T-cell (primary cell): ENCODE measurements at regions not wholly inside any gene's neighbourhood (a gene's known extent, or its start where the extent isn't known, plus 50 kb on each side); places are given as distances from the start of the nearest gene placed in this dataset.

Experiments
- ATAC-seq, 4 experiments: fragments of 200-7000 bp in 3 of 4; fragments of 150-1000 bp in 1 of 4; cut with Tn5 transposase; replicated peaks in 1 of 4; 1 replicate in 3 of 4; 2 replicates in 1 of 4; pipeline ENCODE4 v1.10.0; 2021; ENCODE audit warnings: moderate library complexity in 3 of 4, mild to moderate bottlenecking in 2 of 4, moderate number of reproducible peaks in 1 of 4
- CTCF ChIA-PET, 2 donors: fragments of 300-600 bp; sonication (Branson Sonifier 250); formaldehyde crosslinking; loops; one replicate each; lab custom pipeline; 2022; ENCODE audit warnings: antibody characterized with exemption in 2 of 2; lab: Charles Lee
- POLR2A ChIA-PET, 2 donors: fragments of 300-600 bp; sonication (Branson Sonifier 250); formaldehyde crosslinking; loops; one replicate each; lab custom pipeline; 2022; ENCODE audit warnings: antibody characterized with exemption in 2 of 2; lab: Charles Lee
- DNase-seq, 35 experiments: peaks; one replicate each; pipeline versions ENCODE4 v3.0.0 to v3.0.0-alpha.2; 2013 to 2023
- H3K27ac ChIP-seq: one replicate; pipeline ENCODE4 v1.5.1; 2013; ENCODE audit warnings: low read length
- H3K27me3 ChIP-seq, 2 experiments: replicated peaks in 1 of 2; 1 replicate in 1 of 2; 2 replicates in 1 of 2; pipeline versions ENCODE4 v1.6.1 to v1.7.0; 2013; ENCODE audit warnings: low read length in 1 of 2, mixed read lengths in 1 of 2; ENCODE audit not compliant: control insufficient read depth in 2 of 2, insufficient read depth in 2 of 2; ENCODE audit errors: extremely low read depth in 1 of 2
- H3K36me3 ChIP-seq, 2 donors: 1 replicate in 1 of 2; 2 replicates in 1 of 2; pipeline versions ENCODE4 v1.6.1 to v1.7.0; 2013; ENCODE audit warnings: low read length in 1 of 2; ENCODE audit not compliant: control insufficient read depth in 2 of 2, insufficient read depth in 1 of 2; ENCODE audit errors: extremely low read depth in 1 of 2
- H3K4me1 ChIP-seq, 2 experiments: 1 replicate in 1 of 2; 2 replicates in 1 of 2; pipeline versions ENCODE4 v1.6.1 to v1.7.0; 2013; ENCODE audit warnings: low read length in 2 of 2, mixed read lengths in 1 of 2; ENCODE audit not compliant: insufficient read depth in 2 of 2, control insufficient read depth in 1 of 2; ENCODE audit errors: extremely low read depth in 1 of 2
- H3K4me3 ChIP-seq, 2 donors: 1 replicate in 1 of 2; 2 replicates in 1 of 2; pipeline versions ENCODE4 v1.5.1 to v1.7.0; 2013; ENCODE audit warnings: mild to moderate bottlenecking in 2 of 2, low read length in 1 of 2, moderate library complexity in 1 of 2; ENCODE audit not compliant: control insufficient read depth in 1 of 2; ENCODE audit errors: extremely low read depth in 1 of 2
- H3K9me3 ChIP-seq: 2 replicates; pipeline ENCODE4 v1.7.0; 2013
- H3K27ac Mint-ChIP-seq, 2 donors: one replicate each; pipeline ENCODE4 v1.8.0; 2020 to 2021; ENCODE audit warnings: mild to moderate bottlenecking in 2 of 2, mixed read lengths in 2 of 2
- H3K27me3 Mint-ChIP-seq, 2 donors: one replicate each; pipeline ENCODE4 v1.8.0; 2021 to 2022; ENCODE audit warnings: mixed read lengths in 2 of 2
- H3K36me3 Mint-ChIP-seq: one replicate; pipeline ENCODE4 v1.8.0; 2021; ENCODE audit warnings: mixed read lengths
- H3K4me1 Mint-ChIP-seq, 3 donors: one replicate each; pipeline ENCODE4 v1.8.0; 2020 to 2022; ENCODE audit warnings: mixed read lengths in 3 of 3, mild to moderate bottlenecking in 1 of 3
- H3K4me3 Mint-ChIP-seq, 3 donors: one replicate each; pipeline ENCODE4 v1.8.0; 2020 to 2022; ENCODE audit warnings: mild to moderate bottlenecking in 3 of 3, mixed read lengths in 3 of 3, moderate library complexity in 3 of 3
- H3K9me3 Mint-ChIP-seq, 3 donors: one replicate each; pipeline ENCODE4 v1.8.0; 2020 to 2022; ENCODE audit warnings: mixed read lengths in 3 of 3
- WGBS: methylation state at CpG from one replicate; pipeline ENCODE4 v1.1.5; 2013; ENCODE audit warnings: missing lambda C conversion rate; ENCODE audit not compliant: insufficient coverage; 5-methylcytosine and 5-hydroxymethylcytosine counted together

- no peaks in the 10 kb centered on the region for H3K36me3 Mint-ChIP-seq
- H3K27ac ChIP-seq = no peak overlapping the region
- ChIA-PET POLR2A (no interaction called here), CTCF (no interaction called here)
- peaks cover 0 to 8% (median 6%) of the 10 kb centered on the region in 3 donors for H3K9me3 Mint-ChIP-seq
- H3K4me1 ChIP-seq = no peaks in the 10 kb centered on the region
- H3K4me3 Mint-ChIP-seq = no peak overlapping the region
- DNase-seq (no peak), ATAC-seq (no peak)
- no peaks in the 10 kb centered on the region for H3K4me1 Mint-ChIP-seq
- H3K4me3 ChIP-seq = no peak overlapping the region
- no peaks in the 10 kb centered on the region for H3K27me3 Mint-ChIP-seq
- no peaks in the 10 kb centered on the region for H3K36me3 ChIP-seq
- 67% methylated on average over 2 of the region's 2 CpGs for WGBS
- H3K27me3 ChIP-seq = no peaks in the 10 kb centered on the region
- no peak overlapping the region for H3K27ac Mint-ChIP-seq
- H3K9me3 ChIP-seq = no peaks in the 10 kb centered on the region
Observed at GRCh38 chr2:146652311-146652710, 1192.5 kb upstream of the ACVR2A start.

- Histone ChIP-seq H3K4me3 (no peak overlapping the region), H3K27ac (no peak overlapping the region), H3K9me3 (no peaks in the 10 kb centered on the region), H3K36me3 (no peaks in the 10 kb centered on the region), H3K4me1 (no peaks in the 10 kb centered on the region), H3K27me3 (no peaks in the 10 kb centered on the region)
- DNase-seq (no peak), ATAC-seq (no peak)
- no peaks in the 10 kb centered on the region for H3K4me1 Mint-ChIP-seq
- no peak overlapping the region for H3K4me3 Mint-ChIP-seq
- no peaks in the 10 kb centered on the region for H3K36me3 Mint-ChIP-seq
- H3K27me3 Mint-ChIP-seq = no peaks in the 10 kb centered on the region
- POLR2A ChIA-PET = no interaction called here
- H3K27ac Mint-ChIP-seq = no peak overlapping the region
- peaks cover 0 to 4% (median 3%) of the 10 kb centered on the region in 3 donors for H3K9me3 Mint-ChIP-seq
- no CpG with 5 or more reads among the region's 3 CpGs for WGBS
- CTCF ChIA-PET = no interaction called here
Observed at GRCh38 chr2:146651361-146651760, 1193.5 kb upstream of the ACVR2A start.

- H3K36me3 Mint-ChIP-seq = no peaks in the 10 kb centered on the region
- Histone ChIP-seq H3K4me3 (no peak overlapping the region), H3K27me3 (no peaks in the 10 kb centered on the region)
Observed at GRCh38 chr2:146642066-146642465, 1202.8 kb upstream of the ACVR2A start.

GRCh38 chr2:146634230-146635097, 1210.4 kb upstream of the ACVR2A start:
- ChIA-PET CTCF (no interaction called here), POLR2A (no interaction called here)
- Mint-ChIP-seq H3K4me3 (no peak overlapping the region), H3K4me1 (no peaks in the 10 kb centered on the region), H3K36me3 (no peaks in the 10 kb centered on the region), H3K27me3 (no peaks in the 10 kb centered on the region), H3K9me3 (peaks cover 0 to 3% (median under 1%) of the 10 kb centered on the region in 3 donors), H3K27ac (no peak overlapping the region)
- Histone ChIP-seq H3K27me3 (no peaks in the 10 kb centered on the region), H3K4me3 (no peak overlapping the region), H3K9me3 (no peaks in the 10 kb centered on the region), H3K4me1 (no peaks in the 10 kb centered on the region), H3K36me3 (no peaks in the 10 kb centered on the region), H3K27ac (no peak overlapping the region)
- ATAC-seq (no peak), DNase-seq (no peak)
- 50% methylated on average over 2 of the region's 8 CpGs for WGBS

More at GRCh38 chr2:146642066-146642465, 1202.8 kb upstream of the ACVR2A start:
- H3K4me3 Mint-ChIP-seq = no peak overlapping the region
- ChIA-PET POLR2A (no interaction called here), CTCF (no interaction called here)
- WGBS = no CpG with 5 or more reads among the region's 4 CpGs
- no peaks in the 10 kb centered on the region for H3K4me1 Mint-ChIP-seq
- H3K27ac ChIP-seq = no peak overlapping the region
- H3K9me3 ChIP-seq = no peaks in the 10 kb centered on the region
- peaks cover 2 to 14% (median 14%) of the 10 kb centered on the region in 3 donors for H3K9me3 Mint-ChIP-seq
- no peaks in the 10 kb centered on the region for H3K27me3 Mint-ChIP-seq
- H3K4me1 ChIP-seq = no peaks in the 10 kb centered on the region
- H3K36me3 ChIP-seq = no peaks in the 10 kb centered on the region
- DNase-seq = no peak
- no peak for ATAC-seq
- no peak overlapping the region for H3K27ac Mint-ChIP-seq

GRCh38 chr2:146633159-146633558, 1211.7 kb upstream of the ACVR2A start:
- Histone ChIP-seq H3K9me3 (no peaks in the 10 kb centered on the region), H3K27ac (no peak overlapping the region), H3K36me3 (no peaks in the 10 kb centered on the region), H3K27me3 (no peaks in the 10 kb centered on the region), H3K4me3 (no peak overlapping the region), H3K4me1 (no peaks in the 10 kb centered on the region)
- ChIA-PET POLR2A (no interaction called here), CTCF (no interaction called here)
- Mint-ChIP-seq H3K27ac (no peak overlapping the region), H3K9me3 (peaks cover 0 to 3% (median 3%) of the 10 kb centered on the region in 3 donors), H3K4me1 (no peaks in the 10 kb centered on the region), H3K36me3 (no peaks in the 10 kb centered on the region), H3K4me3 (no peak overlapping the region), H3K27me3 (no peaks in the 10 kb centered on the region)
- ATAC-seq (no peak), DNase-seq (no peak)

GRCh38 chr2:146632707-146633106, 1212.1 kb upstream of the ACVR2A start:
- H3K9me3 ChIP-seq = no peaks in the 10 kb centered on the region
- H3K27ac ChIP-seq = no peak overlapping the region
- no peaks in the 10 kb centered on the region for H3K27me3 Mint-ChIP-seq
- no peaks in the 10 kb centered on the region for H3K4me1 ChIP-seq
- H3K27ac Mint-ChIP-seq = no peak overlapping the region
- DNase-seq = no peak
- H3K4me1 Mint-ChIP-seq = no peaks in the 10 kb centered on the region
- no peaks in the 10 kb centered on the region for H3K36me3 Mint-ChIP-seq
- ATAC-seq = no peak
- H3K36me3 ChIP-seq = no peaks in the 10 kb centered on the region
- no CpG with 5 or more reads among the region's 4 CpGs for WGBS
- ChIA-PET CTCF (no interaction called here), POLR2A (no interaction called here)
- H3K27me3 ChIP-seq = no peaks in the 10 kb centered on the region
- H3K4me3 Mint-ChIP-seq = no peak overlapping the region
- H3K9me3 Mint-ChIP-seq = peaks cover 0 to 3% (median 3%) of the 10 kb centered on the region in 3 donors
- no peak overlapping the region for H3K4me3 ChIP-seq
